Activated naive CD4-positive, alpha-beta T cell treated with anti-CD3 and anti-CD28 coated beads for 36 hours (primary cell): ENCODE measurements at regions not wholly inside any gene's neighbourhood (a gene's known extent, or its start where the extent isn't known, plus 50 kb on each side); places are given as distances from the start of the nearest gene placed in this dataset.
"Not testable (repeated sequence)": the region's sequence is repeated elsewhere in the genome, so short reads cannot be mapped to it uniquely, and the experiment has no call there.

Experiments
- CTCF ChIA-PET: fragments of 350-600 bp; sonication (Branson Sonifier 250); formaldehyde crosslinking; loops from one replicate; lab custom pipeline; 2021; ENCODE audit warnings: antibody characterized with exemption; lab: Charles Lee
- DNase-seq: peaks from one replicate; pipeline ENCODE4 v3.0.0-alpha.2; 2020
- H3K27ac Mint-ChIP-seq: one replicate; pipeline ENCODE4 v1.8.0; 2021; ENCODE audit warnings: mild to moderate bottlenecking, mixed read lengths
- H3K27me3 Mint-ChIP-seq: one replicate; pipeline ENCODE4 v1.8.0; 2021; ENCODE audit warnings: low read depth, mixed read lengths
- H3K36me3 Mint-ChIP-seq: one replicate; pipeline ENCODE4 v1.8.0; 2021; ENCODE audit warnings: low read depth, mixed read lengths
- H3K4me1 Mint-ChIP-seq: one replicate; pipeline ENCODE4 v1.8.0; 2021; ENCODE audit warnings: low read depth, mixed read lengths
- H3K4me3 Mint-ChIP-seq: one replicate; pipeline ENCODE4 v1.8.0; 2021; ENCODE audit warnings: mild to moderate bottlenecking, moderate library complexity, mixed read lengths
- H3K9me3 Mint-ChIP-seq: one replicate; pipeline ENCODE4 v1.8.0; 2021; ENCODE audit warnings: mixed read lengths
- intact Hi-C: fragments of 100-400 bp; cut with micrococcal nuclease; formaldehyde crosslinking; loops from one replicate; pipeline ENCODE4 v1.15.1; 2023

- H3K4me3 Mint-ChIP-seq = no peak overlapping the region
- intact Hi-C loops = no loop called here
- H3K9me3 Mint-ChIP-seq = no peaks in the 10 kb centered on the region
- no peak for DNase-seq
- no peaks in the 10 kb centered on the region for H3K36me3 Mint-ChIP-seq
- H3K4me1 Mint-ChIP-seq = peaks cover 19% of the 10 kb centered on the region
- no peaks in the 10 kb centered on the region for H3K27me3 Mint-ChIP-seq
- H3K27ac Mint-ChIP-seq = no peak overlapping the region
- CTCF ChIA-PET = interaction anchor here (1.1 kb wide), 1 partner anchor 124 kb away, joined by 3 read pairs; no protein-coding TSS in a partner anchor
Measured at GRCh38 chr10:33031815-33032653, 74.0 kb upstream of the ITGB1 start.

- CTCF ChIA-PET = no interaction called here
- H3K4me1 Mint-ChIP-seq = peaks cover 26% of the 10 kb centered on the region
Measured at GRCh38 chr10:33031171-33031570, 73.1 kb upstream of the ITGB1 start.

DNA sequence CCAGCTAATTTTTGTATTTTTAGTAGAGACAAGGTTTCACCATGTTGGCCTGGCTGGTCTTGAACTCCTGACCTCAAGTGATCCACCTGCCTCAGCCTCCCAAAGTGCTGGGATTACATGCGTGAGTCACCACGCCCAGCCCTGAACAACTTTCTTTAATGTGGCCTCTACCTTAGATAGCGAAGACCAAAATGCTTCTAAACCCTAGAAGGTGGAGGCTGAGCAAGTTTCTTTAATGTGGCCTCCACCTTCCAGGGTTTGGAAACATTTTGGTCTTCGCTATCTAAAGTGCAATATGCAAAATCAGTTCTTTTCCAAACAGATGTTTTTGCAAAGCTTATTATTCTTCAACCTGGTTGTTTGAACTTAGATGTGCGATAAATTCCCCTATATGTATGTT, 70.5 kb upstream of the ITGB1 start:
- H3K4me3 Mint-ChIP-seq, H3K9me3 Mint-ChIP-seq, H3K27ac Mint-ChIP-seq, H3K27me3 Mint-ChIP-seq, H3K36me3 Mint-ChIP-seq: not testable (repeated sequence)
- H3K4me1 Mint-ChIP-seq = peaks cover 28% of the 10 kb centered on the region
- intact Hi-C loops = loop anchor here (5.0 kb wide), 1 partner anchor 74 kb away; no protein-coding TSS in a partner anchor
- CTCF ChIA-PET = interaction anchor here (2.0 kb wide), 1 partner anchor 19 kb away, joined by 10 read pairs; no protein-coding TSS in a partner anchor
- peak; percentile 41 for DNase-seq

More at GRCh38 chr10:33031171-33031570, 73.1 kb upstream of the ITGB1 start:
- no peak for DNase-seq
- Mint-ChIP-seq H3K27ac (no peak overlapping the region), H3K4me3 (no peak overlapping the region), H3K9me3 (no peaks in the 10 kb centered on the region), H3K36me3 (no peaks in the 10 kb centered on the region), H3K27me3 (no peaks in the 10 kb centered on the region)
- intact Hi-C loops = no loop called here

DNA sequence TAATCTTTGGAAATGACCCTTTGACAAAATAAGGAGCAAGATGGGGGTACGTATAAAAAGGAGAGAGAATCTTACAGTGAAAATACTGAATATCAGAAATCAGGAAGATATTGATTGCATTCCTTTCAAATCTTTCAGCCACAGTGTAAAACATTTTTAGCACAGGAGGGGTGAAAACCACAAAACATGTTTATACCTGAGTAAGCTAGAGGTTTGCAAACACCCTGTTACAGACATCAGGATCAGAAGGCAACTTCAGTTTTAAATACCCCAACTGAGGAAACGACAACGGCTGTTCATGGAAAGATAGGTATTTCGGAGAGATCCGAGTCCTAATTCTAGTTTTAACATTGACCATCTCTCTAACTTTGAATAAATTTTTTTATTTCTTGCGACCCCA, 69.1 kb upstream of the ITGB1 start:
- DNase-seq = no peak
- Mint-ChIP-seq H3K4me1 (peaks cover 28% of the 10 kb centered on the region), H3K27me3 (no peaks in the 10 kb centered on the region), H3K9me3 (no peaks in the 10 kb centered on the region), H3K36me3 (no peaks in the 10 kb centered on the region), H3K4me3 (no peak overlapping the region), H3K27ac (no peak overlapping the region)
- intact Hi-C loops = loop anchor here (5.0 kb wide), 1 partner anchor 75 kb away; no protein-coding TSS in a partner anchor
- CTCF ChIA-PET = no interaction called here

- no peak overlapping the region for H3K4me3 Mint-ChIP-seq
- no peak for DNase-seq
- no peaks in the 10 kb centered on the region for H3K27me3 Mint-ChIP-seq
- no peaks in the 10 kb centered on the region for H3K36me3 Mint-ChIP-seq
- H3K4me1 Mint-ChIP-seq = peaks cover 28% of the 10 kb centered on the region
- CTCF ChIA-PET = interaction anchor here (1.1 kb wide), 1 partner anchor 18 kb away, joined by 4 read pairs; no protein-coding TSS in a partner anchor
- H3K9me3 Mint-ChIP-seq = no peaks in the 10 kb centered on the region
- no peak overlapping the region for H3K27ac Mint-ChIP-seq
- intact Hi-C loops = loop anchor here (5.0 kb wide), 1 partner anchor 76 kb away; no protein-coding TSS in a partner anchor
Measured at GRCh38 chr10:33026422-33026821, 68.4 kb upstream of the ITGB1 start.

- Mint-ChIP-seq H3K4me3 (no peak overlapping the region), H3K36me3 (no peaks in the 10 kb centered on the region), H3K9me3 (no peaks in the 10 kb centered on the region), H3K27ac (no peak overlapping the region), H3K27me3 (no peaks in the 10 kb centered on the region), H3K4me1 (peaks cover 28% of the 10 kb centered on the region)
- CTCF ChIA-PET = interaction anchor here (1.1 kb wide), 1 partner anchor 17 kb away, joined by 4 read pairs; no protein-coding TSS in a partner anchor
- intact Hi-C loops = loop anchor here (5.0 kb wide), 1 partner anchor 76 kb away; no protein-coding TSS in a partner anchor
- no peak for DNase-seq
Measured at GRCh38 chr10:33025910-33026309, 67.9 kb upstream of the ITGB1 start.

- H3K9me3 Mint-ChIP-seq = no peaks in the 10 kb centered on the region
- intact Hi-C loops = loop anchor here (5.0 kb wide), 1 partner anchor 77 kb away; no protein-coding TSS in a partner anchor
- no peak for DNase-seq
- H3K36me3 Mint-ChIP-seq = no peaks in the 10 kb centered on the region
- H3K27me3 Mint-ChIP-seq = no peaks in the 10 kb centered on the region
- H3K27ac Mint-ChIP-seq = no peak overlapping the region
- CTCF ChIA-PET = interaction anchor here (1.1 kb wide), 1 partner anchor 16 kb away, joined by 4 read pairs; no protein-coding TSS in a partner anchor
- H3K4me3 Mint-ChIP-seq = no peak overlapping the region
- H3K4me1 Mint-ChIP-seq = peaks cover 28% of the 10 kb centered on the region
Measured at GRCh38 chr10:33025039-33025438, 67.0 kb upstream of the ITGB1 start.

DNA sequence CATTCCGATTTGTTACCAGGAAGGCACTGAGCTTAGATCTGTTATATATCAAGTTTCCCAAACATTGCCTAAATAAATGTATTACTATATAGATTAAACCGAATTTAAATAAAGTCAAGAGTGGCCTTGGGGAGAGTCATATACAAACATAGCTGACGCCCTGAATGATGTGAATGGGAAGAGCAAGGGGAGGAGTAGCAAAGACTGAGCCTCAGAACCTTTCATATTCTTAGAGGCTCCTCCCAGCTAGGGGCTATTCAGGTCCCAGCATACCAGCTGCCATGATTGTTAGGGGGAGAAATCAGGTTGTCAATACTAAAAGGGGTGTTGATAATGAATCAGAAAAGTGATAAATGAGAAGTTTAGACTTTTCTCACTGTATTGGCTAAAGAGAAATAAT, 64.7 kb upstream of the ITGB1 start:
- intact Hi-C loops = no loop called here
- H3K27me3 Mint-ChIP-seq = no peaks in the 10 kb centered on the region
- no peak overlapping the region for H3K4me3 Mint-ChIP-seq
- CTCF ChIA-PET = no interaction called here
- no peak overlapping the region for H3K27ac Mint-ChIP-seq
- H3K4me1 Mint-ChIP-seq = peaks cover 16% of the 10 kb centered on the region
- no peaks in the 10 kb centered on the region for H3K9me3 Mint-ChIP-seq
- no peaks in the 10 kb centered on the region for H3K36me3 Mint-ChIP-seq
- no peak for DNase-seq

GRCh38 chr10:33022090-33022489, 64.1 kb upstream of the ITGB1 start:
- CTCF ChIA-PET = no interaction called here
- no peaks in the 10 kb centered on the region for H3K27me3 Mint-ChIP-seq

DNA sequence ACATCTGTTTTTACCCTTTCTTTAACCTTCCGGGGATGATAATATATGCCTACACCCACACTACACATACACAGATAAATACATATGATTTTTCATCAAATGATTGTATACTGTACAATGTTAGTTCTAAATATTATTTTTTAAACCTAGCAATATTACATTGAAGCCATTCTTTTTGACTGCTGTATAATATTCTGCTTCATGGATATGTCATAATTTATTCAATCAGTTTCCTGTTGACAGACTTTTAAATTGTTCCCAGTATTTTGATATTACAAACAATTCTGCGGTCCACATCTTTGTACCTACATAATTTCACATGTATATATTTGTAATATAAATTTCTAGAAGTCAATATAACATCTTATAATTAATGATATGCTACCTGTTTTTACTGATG, 59.0 kb upstream of the ITGB1 start:
- intact Hi-C loops = no loop called here
- Mint-ChIP-seq H3K4me3 (no peak overlapping the region), H3K27ac (no peak overlapping the region), H3K36me3 (no peaks in the 10 kb centered on the region), H3K9me3 (no peaks in the 10 kb centered on the region), H3K27me3 (no peaks in the 10 kb centered on the region), H3K4me1 (no peaks in the 10 kb centered on the region)
- DNase-seq = no peak
- CTCF ChIA-PET = no interaction called here

More at GRCh38 chr10:33022090-33022489, 64.1 kb upstream of the ITGB1 start:
- DNase-seq = no peak
- H3K4me1 Mint-ChIP-seq = peaks cover 10% of the 10 kb centered on the region
- no peak overlapping the region for H3K4me3 Mint-ChIP-seq
- intact Hi-C loops = no loop called here
- H3K27ac Mint-ChIP-seq = no peak overlapping the region
- H3K9me3 Mint-ChIP-seq = no peaks in the 10 kb centered on the region
- H3K36me3 Mint-ChIP-seq = no peaks in the 10 kb centered on the region

DNA sequence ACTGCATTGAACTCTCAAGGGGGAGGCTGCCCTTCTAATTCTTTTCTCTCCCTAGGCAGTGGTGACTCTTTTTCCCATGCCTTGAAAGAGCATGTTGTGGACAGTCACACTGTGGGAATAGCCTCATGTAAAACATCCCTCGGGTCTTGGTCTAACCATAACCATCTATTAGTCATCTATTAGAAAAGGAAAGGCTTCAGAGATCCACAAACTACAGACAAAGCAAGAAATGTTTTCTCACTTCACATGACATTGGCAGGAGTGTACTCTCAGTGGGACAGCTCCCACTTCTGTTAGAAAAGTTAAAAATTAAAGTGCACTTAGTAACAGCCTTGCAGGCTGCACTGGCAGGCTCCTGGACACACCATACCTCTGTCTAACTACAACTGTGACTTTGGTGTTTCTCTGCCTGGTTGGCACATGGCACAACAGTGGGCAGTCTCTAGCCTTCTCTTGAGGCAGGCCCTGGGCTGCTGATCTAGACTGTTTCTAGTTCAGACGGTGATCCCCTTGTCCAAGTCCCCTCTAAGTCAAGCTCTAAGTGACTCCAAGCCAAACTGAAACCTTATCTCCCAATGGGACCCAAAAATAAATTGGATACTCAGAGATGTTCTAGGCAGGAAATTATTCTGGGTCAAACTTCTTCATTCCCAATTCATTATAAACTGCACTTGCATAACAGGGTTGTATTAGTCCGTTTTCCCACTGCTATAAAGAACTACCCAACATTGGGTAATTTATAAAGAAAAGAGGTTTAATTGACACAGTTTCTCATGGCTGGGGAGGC, 57.9 kb upstream of the ITGB1 start:
- intact Hi-C loops = no loop called here
- Mint-ChIP-seq H3K4me3 (no peak overlapping the region), H3K27ac (no peak overlapping the region), H3K4me1 (no peaks in the 10 kb centered on the region), H3K27me3 (no peaks in the 10 kb centered on the region), H3K9me3 (no peaks in the 10 kb centered on the region), H3K36me3 (no peaks in the 10 kb centered on the region)
- CTCF ChIA-PET = no interaction called here
- DNase-seq = no peak

- H3K9me3 Mint-ChIP-seq, H3K4me3 Mint-ChIP-seq, H3K27me3 Mint-ChIP-seq, H3K27ac Mint-ChIP-seq, H3K36me3 Mint-ChIP-seq, DNase-seq, intact Hi-C loops, CTCF ChIA-PET: not testable (repeated sequence)
- peaks cover 20% of the 10 kb centered on the region for H3K4me1 Mint-ChIP-seq
Measured at GRCh38 chr10:33013331-33013730, 55.3 kb upstream of the ITGB1 start.
